ENCODE measurements at regions not wholly inside any gene's neighbourhood (a gene's known extent, or its start where the extent isn't known, plus 50 kb on each side); places are given as distances from the start of the nearest gene placed in this dataset.

GRCh38 chr4:136343340-136343739 is 1189.0 kb downstream of the PCDH18 start:
- no peak for DNase-seq

- DNase-seq, result no peak
These were observed 1189.6 kb downstream of the PCDH18 start for GRCh38 chr4:136342666-136343065.

GRCh38 chr4:136337216-136337615 is 1195.1 kb downstream of the PCDH18 start:
- DNase-seq, result no peak

- no peak for DNase-seq
These were observed 1195.8 kb downstream of the PCDH18 start for GRCh38 chr4:136336479-136336878.

- DNase-seq, result no peak
These were observed 1203.1 kb downstream of the PCDH18 start for GRCh38 chr4:136329042-136329662.

- DNase-seq, result no peak
These were observed 1204.2 kb downstream of the PCDH18 start for GRCh38 chr4:136328131-136328530.

- DNase-seq, result no peak
These were observed 1211.9 kb downstream of the PCDH18 start for GRCh38 chr4:136320465-136320813.

- no peak for DNase-seq
These were observed 1212.4 kb downstream of the PCDH18 start for GRCh38 chr4:136319789-136320464.

GRCh38 chr4:136316961-136317360 is 1215.3 kb downstream of the PCDH18 start:
- DNase-seq, result no peak

GRCh38 chr4:136314686-136315085 is 1217.6 kb downstream of the PCDH18 start:
- no peak for DNase-seq

GRCh38 chr4:136311774-136312173 is 1220.5 kb downstream of the PCDH18 start:
- DNase-seq, result no peak

GRCh38 chr4:136307765-136308164 is 1224.5 kb downstream of the PCDH18 start:
- no peak for DNase-seq

- no peak for DNase-seq
These were observed 1225.9 kb downstream of the PCDH18 start for GRCh38 chr4:136306361-136306760.

- no peak for DNase-seq
These were observed 1229.7 kb downstream of the PCDH18 start for GRCh38 chr4:136302566-136302965.

GRCh38 chr4:136301749-136302495 is 1230.4 kb downstream of the PCDH18 start:
- no peak for DNase-seq

- no peak for DNase-seq
These were observed 1248.3 kb downstream of the PCDH18 start for GRCh38 chr4:136283977-136284376.

GRCh38 chr4:136281889-136282288 is 1250.4 kb downstream of the PCDH18 start:
- no peak for DNase-seq

- no peak for DNase-seq
These were observed 1251.0 kb downstream of the PCDH18 start for GRCh38 chr4:136281307-136281706.

GRCh38 chr4:136277741-136278140 is 1254.6 kb downstream of the PCDH18 start:
- DNase-seq, result no peak

- DNase-seq, result no peak
These were observed 1285.4 kb downstream of the PCDH18 start for GRCh38 chr4:136246876-136247275.

GRCh38 chr4:136241221-136241986 is 1290.9 kb downstream of the PCDH18 start:
- no peak for DNase-seq

GRCh38 chr4:136227315-136227714 is 1305.0 kb downstream of the PCDH18 start:
- no peak for DNase-seq

GRCh38 chr4:136219592-136220125 is 1312.6 kb downstream of the PCDH18 start:
- DNase-seq, result no peak
